PC-9 (cell line): ENCODE measurements at regions not wholly inside any gene's neighbourhood (a gene's known extent, or its start where the extent isn't known, plus 50 kb on each side); places are given as distances from the start of the nearest gene placed in this dataset.

ENCODE experiments used
- EZH2 ChIP-seq: fragments of 200-600 bp; sonication (generic); IDR thresholded peaks from 2 replicates; pipeline ENCODE4 v1.8.0; 2017; ENCODE audit warnings: antibody characterized with exemption, low read depth
- TF ChIP-seq, protein P1 (sequence below): fragments of 200-600 bp; sonication (generic); conservative IDR thresholded peaks from 2 replicates; pipeline ENCODE4 v1.6.1; 2017; ENCODE audit warnings: mixed run types, antibody characterized with exemption, mild to moderate bottlenecking, moderate library complexity

DNA sequence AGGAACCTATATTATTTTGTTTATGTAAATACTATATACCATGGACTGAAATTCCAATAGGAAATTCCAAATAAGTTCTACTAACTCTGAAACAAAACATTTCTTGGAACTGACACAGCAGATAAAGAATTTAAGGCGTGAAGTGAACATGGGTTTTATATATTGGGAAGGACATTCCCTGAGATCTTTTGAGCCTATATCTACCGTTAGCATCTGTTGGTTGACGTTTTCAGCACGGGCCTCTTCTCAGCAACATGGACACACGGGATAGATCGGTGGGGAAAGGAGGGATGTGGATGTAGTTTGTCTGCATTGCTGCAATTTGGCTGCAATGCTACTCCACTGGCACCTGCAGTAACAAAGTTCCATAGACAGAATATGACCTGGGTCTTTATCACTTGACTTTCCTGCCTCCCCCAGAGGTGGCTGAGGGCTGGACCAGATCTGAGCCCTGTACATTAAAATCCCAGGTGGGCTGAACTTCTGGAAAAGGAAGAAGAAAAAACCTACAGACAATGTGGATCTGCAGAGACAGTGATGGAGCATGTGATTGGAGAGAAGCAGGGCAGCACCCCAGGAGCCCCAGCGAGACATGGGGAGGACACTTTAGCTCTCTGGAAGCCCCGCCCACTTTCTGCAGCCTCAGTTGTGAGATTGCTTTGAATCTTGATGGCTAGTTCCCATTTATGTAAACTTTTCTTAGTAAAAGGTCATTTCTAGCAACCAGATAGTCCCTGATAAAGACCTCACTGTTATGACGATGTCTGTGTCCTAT lies 91.2 kb upstream of the CPEB4 start:
- TF ChIP-seq EZH2: no peak
- TF ChIP-seq, protein P1, sequence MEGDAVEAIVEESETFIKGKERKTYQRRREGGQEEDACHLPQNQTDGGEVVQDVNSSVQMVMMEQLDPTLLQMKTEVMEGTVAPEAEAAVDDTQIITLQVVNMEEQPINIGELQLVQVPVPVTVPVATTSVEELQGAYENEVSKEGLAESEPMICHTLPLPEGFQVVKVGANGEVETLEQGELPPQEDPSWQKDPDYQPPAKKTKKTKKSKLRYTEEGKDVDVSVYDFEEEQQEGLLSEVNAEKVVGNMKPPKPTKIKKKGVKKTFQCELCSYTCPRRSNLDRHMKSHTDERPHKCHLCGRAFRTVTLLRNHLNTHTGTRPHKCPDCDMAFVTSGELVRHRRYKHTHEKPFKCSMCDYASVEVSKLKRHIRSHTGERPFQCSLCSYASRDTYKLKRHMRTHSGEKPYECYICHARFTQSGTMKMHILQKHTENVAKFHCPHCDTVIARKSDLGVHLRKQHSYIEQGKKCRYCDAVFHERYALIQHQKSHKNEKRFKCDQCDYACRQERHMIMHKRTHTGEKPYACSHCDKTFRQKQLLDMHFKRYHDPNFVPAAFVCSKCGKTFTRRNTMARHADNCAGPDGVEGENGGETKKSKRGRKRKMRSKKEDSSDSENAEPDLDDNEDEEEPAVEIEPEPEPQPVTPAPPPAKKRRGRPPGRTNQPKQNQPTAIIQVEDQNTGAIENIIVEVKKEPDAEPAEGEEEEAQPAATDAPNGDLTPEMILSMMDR: no peak
